H1 (cell line): ENCODE measurements at regions not wholly inside any gene's neighbourhood (a gene's known extent, or its start where the extent isn't known, plus 50 kb on each side); places are given as distances from the start of the nearest gene placed in this dataset.

Experiments
- CTCF ChIA-PET: fragments of 300-600 bp; sonication (Branson Sonifier 250); formaldehyde crosslinking; loops from one replicate; lab custom pipeline; 2021; ENCODE audit not compliant: partially characterized antibody; lab: Charles Lee
- POLR2A ChIA-PET: fragments of 300-600 bp; sonication (Branson Sonifier 250); formaldehyde crosslinking; loops from one replicate; lab custom pipeline; 2021; ENCODE audit warnings: inconsistent platforms; ENCODE audit not compliant: partially characterized antibody; lab: Charles Lee
- DNase-seq, 2 experiments: peaks; one replicate each; pipeline versions ENCODE4 v3.0.0 to v3.0.0-alpha.2; 2010 to 2022; ENCODE audit warnings: low spot score in 2 of 2, low read depth in 1 of 2, mixed read lengths in 1 of 2
- FAIRE-seq: peaks from 2 replicates; lab custom pipeline; 2011; peaks lifted over from hg19 to GRCh38; lab: Jason Lieb, UNC
- H2AFZ ChIP-seq: 2 replicates; pipeline ENCODE4 v1.8.1; 2012; ENCODE audit warnings: low read length, inconsistent platforms
- H2AK5ac ChIP-seq: 2 replicates; pipeline ENCODE4 v1.6.1; 2013; ENCODE audit warnings: low read depth, low read length
- H2BK120ac ChIP-seq: replicated peaks from 2 replicates; pipeline ENCODE3; 2013; ENCODE audit warnings: low read depth, low read length, inconsistent platforms
- H2BK12ac ChIP-seq: 2 replicates; pipeline ENCODE4 v1.6.1; 2013; ENCODE audit warnings: low read depth, low read length
- H2BK15ac ChIP-seq: 2 replicates; pipeline ENCODE4 v1.6.1; 2013; ENCODE audit warnings: low read length
- H2BK20ac ChIP-seq: 2 replicates; pipeline ENCODE4 v1.6.1; 2013; ENCODE audit warnings: low read length
- H2BK5ac ChIP-seq: 2 replicates; pipeline ENCODE4 v1.6.1; 2013; ENCODE audit warnings: low read depth, low read length
- H3K14ac ChIP-seq: 2 replicates; pipeline ENCODE4 v1.6.1; 2013; ENCODE audit warnings: inconsistent platforms; ENCODE audit not compliant: insufficient read length
- H3K18ac ChIP-seq: 2 replicates; pipeline ENCODE4 v1.6.1; 2013; ENCODE audit warnings: low read length; ENCODE audit errors: extremely low read depth
- H3K23ac ChIP-seq: 2 replicates; pipeline ENCODE4 v1.6.1; 2013; ENCODE audit warnings: inconsistent platforms; ENCODE audit not compliant: insufficient read length
- H3K23me2 ChIP-seq: 2 replicates; pipeline ENCODE4 v1.6.1; 2013; ENCODE audit warnings: low read depth, low read length
- H3K27ac ChIP-seq: 2 replicates; pipeline ENCODE4 v1.6.1; 2011; ENCODE audit warnings: low read depth, low read length, inconsistent platforms
- H3K27me3 ChIP-seq, 4 experiments: replicated peaks in 1 of 4; 1 replicate in 1 of 4; 2 replicates in 3 of 4; pipeline versions ENCODE4 v1.6.1 to v1.8.1; 2011 to 2013; ENCODE audit warnings: low read length in 3 of 4, mild to moderate bottlenecking in 3 of 4, inconsistent platforms in 2 of 4, mixed read lengths in 2 of 4, moderate library complexity in 1 of 4; ENCODE audit not compliant: control insufficient read depth in 3 of 4, insufficient read depth in 3 of 4; ENCODE audit errors: extremely low read depth in 1 of 4
- H3K36me3 ChIP-seq, 4 experiments: 2 replicates each; pipeline versions ENCODE4 v1.6.1 to v1.8.1; 2011 to 2013; ENCODE audit warnings: mild to moderate bottlenecking in 4 of 4, low read length in 3 of 4, moderate library complexity in 2 of 4, control low read depth in 1 of 4, inconsistent platforms in 1 of 4; ENCODE audit not compliant: insufficient read depth in 4 of 4, control insufficient read depth in 2 of 4
- H3K4ac ChIP-seq: replicated peaks from 2 replicates; pipeline ENCODE3; 2013; ENCODE audit warnings: low read length, low read depth, mixed read lengths, inconsistent platforms; ENCODE audit not compliant: insufficient read length
- H3K4me1 ChIP-seq, 4 experiments: replicated peaks in 1 of 4; 1 replicate in 1 of 4; 2 replicates in 3 of 4; pipeline versions ENCODE4 v1.6.1 to v1.8.1; 2011 to 2013; ENCODE audit warnings: low read length in 3 of 4, inconsistent platforms in 2 of 4, mixed read lengths in 1 of 4; ENCODE audit not compliant: insufficient read depth in 4 of 4, control insufficient read depth in 3 of 4
- H3K4me2 ChIP-seq, 2 experiments: 2 replicates each; pipeline versions ENCODE4 v1.6.1 to v1.8.1; 2011 to 2013; ENCODE audit warnings: low read depth in 2 of 2, low read length in 2 of 2, control low read depth in 1 of 2, inconsistent platforms in 1 of 2, mild to moderate bottlenecking in 1 of 2; ENCODE audit not compliant: insufficient read depth in 1 of 2
- H3K4me3 ChIP-seq, 4 experiments: fragments of 200-600, 300-600 bp in 1 of 4; sonication (generic), shearing (Covaris generic), sonication (Bioruptor Twin) in 1 of 4; 2 replicates each; pipeline versions ENCODE4 v1.5.1 to v1.8.1; 2011 to 2016; ENCODE audit warnings: low read length in 4 of 4, low read depth in 3 of 4, control low read depth in 2 of 4, inconsistent platforms in 2 of 4, mild to moderate bottlenecking in 2 of 4, mixed read lengths in 1 of 4, moderate library complexity in 1 of 4; ENCODE audit not compliant: insufficient read depth in 2 of 4; ENCODE audit errors: extremely low read depth in 1 of 4
- H3K56ac ChIP-seq: replicated peaks from 2 replicates; pipeline ENCODE3; 2013; ENCODE audit warnings: low read depth, mild to moderate bottlenecking, mixed read lengths, low read length, inconsistent platforms; ENCODE audit not compliant: insufficient read length
- H3K79me1 ChIP-seq: 2 replicates; pipeline ENCODE4 v1.6.1; 2013; ENCODE audit warnings: low read depth, low read length, control low read depth
- H3K79me2 ChIP-seq, 2 experiments: 2 replicates each; pipeline versions ENCODE4 v1.6.1 to v1.8.1; 2012 to 2013; ENCODE audit warnings: low read length in 2 of 2, mild to moderate bottlenecking in 2 of 2, inconsistent platforms in 1 of 2; ENCODE audit not compliant: insufficient read depth in 2 of 2, control insufficient read depth in 1 of 2
- H3K9ac ChIP-seq, 4 experiments: replicated peaks in 1 of 4; 1 replicate in 1 of 4; 2 replicates in 3 of 4; pipeline versions ENCODE4 v1.6.1 to v1.8.1; 2011 to 2013; ENCODE audit warnings: low read depth in 3 of 4, low read length in 3 of 4, control low read depth in 2 of 4, mild to moderate bottlenecking in 2 of 4, moderate library complexity in 2 of 4, inconsistent platforms in 1 of 4; ENCODE audit errors: extremely low read depth in 1 of 4
- H3K9me3 ChIP-seq, 2 experiments: 2 replicates each; pipeline versions ENCODE4 v1.6.1 to v1.8.1; 2012 to 2013; ENCODE audit warnings: mild to moderate bottlenecking in 2 of 2, moderate library complexity in 2 of 2, control low read depth in 1 of 2, inconsistent platforms in 1 of 2, low read depth in 1 of 2, low read length in 1 of 2, mixed read lengths in 1 of 2; ENCODE audit not compliant: insufficient read depth in 2 of 2
- H4K20me1 ChIP-seq, 2 experiments: replicated peaks in 1 of 2; 2 replicates each; pipeline versions ENCODE3 to v1.8.1; 2011 to 2013; ENCODE audit warnings: inconsistent platforms in 2 of 2, low read length in 2 of 2, mild to moderate bottlenecking in 1 of 2; ENCODE audit not compliant: insufficient read depth in 2 of 2, control insufficient read depth in 1 of 2
- H4K5ac ChIP-seq: 2 replicates; pipeline ENCODE4 v1.6.1; 2013; ENCODE audit warnings: low read length, low read depth, mixed read lengths, inconsistent platforms; ENCODE audit not compliant: insufficient read length
- H4K8ac ChIP-seq: 2 replicates; pipeline ENCODE4 v1.8.0; 2013; ENCODE audit warnings: mild to moderate bottlenecking, moderate library complexity, low read length, inconsistent platforms; ENCODE audit not compliant: insufficient read depth; ENCODE audit errors: extremely low read depth
- H4K91ac ChIP-seq: replicated peaks from 2 replicates; pipeline ENCODE3; 2013; ENCODE audit warnings: low read length, mixed read lengths, inconsistent platforms; ENCODE audit not compliant: insufficient read length
- CBX8 ChIP-seq: fragments of 300-800, 300-1000 bp; sonication (generic); IDR thresholded peaks from 2 replicates; pipeline ENCODE4 v1.7.1; 2016; ENCODE audit warnings: low read depth, low read length, borderline replicate concordance
- CREB1 ChIP-seq: IDR thresholded peaks from 2 replicates; pipeline ENCODE4 v1.6.1; 2012; ENCODE audit warnings: inconsistent platforms
- FOSL1 ChIP-seq: IDR thresholded peaks from 2 replicates; pipeline ENCODE4 v1.6.1; 2011; ENCODE audit warnings: mild to moderate bottlenecking, low read depth, low read length, moderate library complexity; ENCODE audit not compliant: insufficient read depth
- GTF2F1 ChIP-seq: IDR thresholded peaks from 2 replicates; pipeline ENCODE4 v1.6.1; 2012; ENCODE audit warnings: low read depth, low read length, improper control_type of control experiment, borderline replicate concordance
- HDAC2 ChIP-seq, 2 experiments: fragments of 300-600 bp in 1 of 2; sonication (generic) in 1 of 2; IDR thresholded peaks; 2 replicates each; pipeline ENCODE4 v1.6.1; 2011 to 2012; ENCODE audit warnings: low read depth in 2 of 2, low read length in 2 of 2, mild to moderate bottlenecking in 2 of 2, moderate library complexity in 2 of 2, borderline replicate concordance in 1 of 2, inconsistent platforms in 1 of 2
- NANOG ChIP-seq: IDR thresholded peaks from 2 replicates; pipeline ENCODE4 v1.6.1; 2011; ENCODE audit warnings: low read length, low read depth, mild to moderate bottlenecking, inconsistent platforms; ENCODE audit not compliant: insufficient read depth, poor library complexity, severe bottlenecking
- POU5F1 ChIP-seq: IDR thresholded peaks from 2 replicates; pipeline ENCODE4 v1.6.1; 2011; ENCODE audit warnings: low read depth, mild to moderate bottlenecking, low read length, moderate library complexity
- RAD21 ChIP-seq, 2 experiments: IDR thresholded peaks in 1 of 2; conservative IDR thresholded peaks in 1 of 2; 2 replicates each; pipeline ENCODE4 v1.6.1; 2011; ENCODE audit warnings: low read depth in 2 of 2, low read length in 2 of 2, improper control_type of control experiment in 1 of 2, inconsistent platforms in 1 of 2, mild to moderate bottlenecking in 1 of 2, moderate library complexity in 1 of 2
- SIRT6 ChIP-seq: IDR thresholded peaks from one replicate; pipeline ENCODE4 v1.7.1; 2012; ENCODE audit warnings: low read length, inconsistent platforms
- SP2 ChIP-seq: IDR thresholded peaks from 2 replicates; pipeline ENCODE4 v1.6.1; 2012; ENCODE audit warnings: mild to moderate bottlenecking, low read length, inconsistent platforms
- TAF7 ChIP-seq: optimal IDR thresholded peaks from 2 replicates; pipeline ENCODE3; 2011; ENCODE audit warnings: low read depth, mild to moderate bottlenecking, inconsistent platforms, low read length, moderate library complexity, borderline replicate concordance
- TCF12 ChIP-seq: IDR thresholded peaks from 2 replicates; pipeline ENCODE4 v1.6.1; 2011; ENCODE audit warnings: low read depth, mild to moderate bottlenecking, low read length
- WGBS, 2 experiments: shearing (Covaris generic) in 1 of 2; methylation state at CpG; one replicate each; pipeline versions ENCODE4 v1.1.6 to v1.1.7; 2013 to 2015; ENCODE audit warnings: low lambda C conversion rate in 2 of 2, mixed read lengths in 2 of 2, inconsistent platforms in 1 of 2, low coverage in 1 of 2, missing lambda C conversion rate in 1 of 2; ENCODE audit not compliant: insufficient replicate concordance in 2 of 2, insufficient coverage in 1 of 2, insufficient read length in 1 of 2; ENCODE audit errors: extremely low coverage in 1 of 2, missing lambda C conversion rate in 1 of 2; 5-methylcytosine and 5-hydroxymethylcytosine counted together

- Histone ChIP-seq H3K56ac (no peak overlapping the region), H2BK12ac (no peak overlapping the region), H4K8ac (no peak overlapping the region), H2AK5ac (no peak overlapping the region), H3K4me3 (no peak overlapping the region), H3K79me2 (no peaks in the 10 kb centered on the region), H3K36me3 (no peaks in the 10 kb centered on the region), H3K27me3 (no peaks in the 10 kb centered on the region), H3K18ac (no peak overlapping the region), H2BK120ac (no peak overlapping the region), H3K14ac (no peak overlapping the region), H3K4me1 (no peaks in the 10 kb centered on the region), H3K27ac (no peak overlapping the region), H4K5ac (no peak overlapping the region), H3K23ac (no peak overlapping the region), H3K79me1 (no peaks in the 10 kb centered on the region), H2BK20ac (no peak overlapping the region), H3K4ac (no peak overlapping the region), H3K9me3 (no peaks in the 10 kb centered on the region), H2BK15ac (no peak overlapping the region), H2AFZ (no peak overlapping the region), H4K91ac (no peak overlapping the region), H4K20me1 (no peaks in the 10 kb centered on the region), H3K23me2 (no peaks in the 10 kb centered on the region), H3K9ac (no peak overlapping the region), H2BK5ac (no peak overlapping the region), H3K4me2 (no peak overlapping the region)
- FAIRE-seq (no peak), DNase-seq (no peak)
- no peak for TF ChIP-seq GTF2F1
- no peak for TF ChIP-seq CBX8
- TF ChIP-seq TCF12, result no peak
- no peak for TF ChIP-seq TAF7
- TF ChIP-seq HDAC2 (IDR thresholded peaks at IDR 0.05; ENCODE audit: borderline replicate concordance in 1 of 2, low read depth in 2 of 2, low read length in 2 of 2), result no peak
- TF ChIP-seq NANOG, result no peak
- TF ChIP-seq SP2, result no peak
- no peak for TF ChIP-seq FOSL1
- TF ChIP-seq POU5F1, result no peak
- TF ChIP-seq CREB1, result no peak
- no peak for TF ChIP-seq RAD21 (IDR thresholded peaks at IDR 0.05 in 1 of 2, conservative IDR thresholded peaks at IDR 0.05 in 1 of 2; ENCODE audit: low read depth in 2 of 2, low read length in 2 of 2)
- no peak for TF ChIP-seq SIRT6
- ChIA-PET POLR2A (no interaction called here), CTCF (no interaction called here)
- WGBS, 2 experiments, result 92% methylated on average over 1 of the region's 1 CpG; no CpG with 5 or more reads in 1 of the 2 experiments
These were observed 186.0 kb upstream of the ADRA1B start for GRCh38 chr5:159730285-159730684.
